Peyer's patch (tissue), 4 donors: ENCODE measurements at regions not wholly inside any gene's neighbourhood (a gene's known extent, or its start where the extent isn't known, plus 50 kb on each side); places are given as distances from the start of the nearest gene placed in this dataset.

Source experiments
- POLR2A ChIP-seq, 2 donors: fragments of 450-650 bp; IDR thresholded peaks; one replicate each; pipeline ENCODE4 v1.5.1; 2017; ENCODE audit warnings: antibody characterized with exemption in 2 of 2, mild to moderate bottlenecking in 2 of 2, moderate library complexity in 2 of 2
- TF ChIP-seq, protein P1 (sequence below), 6 experiments: fragments of 450-650 bp in 4 of 6; fragments of 200-600 bp in 2 of 6; sonication (generic) in 1 of 6; IDR thresholded peaks; one replicate each; pipeline ENCODE4 v1.5.1; 2017 to 2019; ENCODE audit warnings: antibody characterized with exemption in 6 of 6, mild to moderate bottlenecking in 3 of 6, moderate library complexity in 1 of 6

DNA sequence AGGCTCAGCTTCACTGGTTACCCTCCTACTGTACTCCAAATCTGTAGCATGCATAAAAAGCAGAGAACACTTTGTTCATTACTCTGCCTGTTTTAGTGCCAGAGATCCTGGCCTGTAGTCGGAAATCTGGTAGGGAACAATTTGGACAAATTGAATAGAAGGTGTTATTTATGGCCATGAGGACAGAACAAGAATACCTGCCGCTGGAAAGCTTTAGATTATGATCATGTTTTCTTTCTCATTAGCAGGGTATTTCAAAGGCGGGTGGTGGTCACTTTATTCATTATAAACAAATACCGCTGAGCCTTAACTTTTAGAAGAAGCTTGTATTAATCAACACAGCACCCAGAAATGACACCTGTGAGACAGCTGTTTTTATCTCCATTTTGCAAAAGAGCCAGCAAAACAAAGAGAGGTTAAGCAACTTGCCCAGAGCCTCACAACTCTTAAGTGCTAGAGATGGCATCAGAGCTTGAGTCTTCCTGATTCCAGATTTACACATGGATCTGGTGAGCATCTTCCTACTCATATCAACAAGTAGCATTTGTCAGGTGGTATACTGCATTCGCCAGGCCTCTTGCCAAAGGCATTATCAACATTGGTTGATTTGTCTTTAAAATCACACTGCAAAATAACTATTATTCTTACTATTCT is 110.5 kb downstream of the LCA5 start:
- TF ChIP-seq, protein P1, sequence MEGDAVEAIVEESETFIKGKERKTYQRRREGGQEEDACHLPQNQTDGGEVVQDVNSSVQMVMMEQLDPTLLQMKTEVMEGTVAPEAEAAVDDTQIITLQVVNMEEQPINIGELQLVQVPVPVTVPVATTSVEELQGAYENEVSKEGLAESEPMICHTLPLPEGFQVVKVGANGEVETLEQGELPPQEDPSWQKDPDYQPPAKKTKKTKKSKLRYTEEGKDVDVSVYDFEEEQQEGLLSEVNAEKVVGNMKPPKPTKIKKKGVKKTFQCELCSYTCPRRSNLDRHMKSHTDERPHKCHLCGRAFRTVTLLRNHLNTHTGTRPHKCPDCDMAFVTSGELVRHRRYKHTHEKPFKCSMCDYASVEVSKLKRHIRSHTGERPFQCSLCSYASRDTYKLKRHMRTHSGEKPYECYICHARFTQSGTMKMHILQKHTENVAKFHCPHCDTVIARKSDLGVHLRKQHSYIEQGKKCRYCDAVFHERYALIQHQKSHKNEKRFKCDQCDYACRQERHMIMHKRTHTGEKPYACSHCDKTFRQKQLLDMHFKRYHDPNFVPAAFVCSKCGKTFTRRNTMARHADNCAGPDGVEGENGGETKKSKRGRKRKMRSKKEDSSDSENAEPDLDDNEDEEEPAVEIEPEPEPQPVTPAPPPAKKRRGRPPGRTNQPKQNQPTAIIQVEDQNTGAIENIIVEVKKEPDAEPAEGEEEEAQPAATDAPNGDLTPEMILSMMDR (IDR thresholded peaks at IDR 0.05): no peak
- TF ChIP-seq POLR2A (IDR thresholded peaks at IDR 0.05): no peak
